ENCODE measurements at regions not wholly inside any gene's neighbourhood (a gene's known extent, or its start where the extent isn't known, plus 50 kb on each side); places are given as distances from the start of the nearest gene placed in this dataset.

DNA sequence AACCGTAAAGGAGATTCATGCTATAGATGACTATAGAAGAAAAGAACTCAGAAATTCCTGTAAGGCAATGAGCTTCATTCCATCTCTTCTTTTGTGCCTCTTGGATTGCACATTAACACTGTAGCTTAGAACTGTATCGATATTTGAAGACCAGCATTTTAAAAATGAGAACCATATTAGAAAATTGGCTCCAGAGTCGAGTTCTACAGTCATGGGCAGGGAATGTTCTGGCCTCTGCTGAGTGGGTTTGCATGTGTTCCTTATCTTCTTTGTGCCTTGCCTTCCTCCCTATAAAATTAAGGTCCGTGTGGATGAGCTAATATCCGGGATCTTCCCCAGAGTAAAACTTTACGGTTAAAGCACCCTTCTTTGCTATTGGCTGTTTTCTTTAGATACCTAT is 77.4 kb upstream of the PLCL2 start:
- no peaks in the 10 kb centered on the region for H3K9me3 ChIP-seq (replicated peaks; ENCODE audit: control insufficient read depth, insufficient read depth, low read length)
- no TSS peak for BruUV-seq (replicated peaks)
- no peak for ATAC-seq
- DNase-seq (ENCODE audit: low read depth, low spot score): no peak
- no peaks in the 10 kb centered on the region for H3K36me3 ChIP-seq (ENCODE audit: control insufficient read depth in 2 of 2, insufficient read depth in 2 of 2, low read length in 1 of 2)
- no peaks in the 10 kb centered on the region for H3K27me3 ChIP-seq (replicated peaks in 1 of 2; ENCODE audit: control insufficient read depth in 2 of 2, insufficient read depth in 2 of 2, low read length in 1 of 2)
- H3K27ac ChIP-seq (ENCODE audit: control insufficient read depth, insufficient read depth): no peak overlapping the region
- no peaks in the 10 kb centered on the region for H3K4me1 ChIP-seq (ENCODE audit: control insufficient read depth, insufficient read depth, low read length)
- SMC1A ChIA-PET (ENCODE audit: uncharacterized antibody, unreplicated experiment): interaction anchor here (0.6 to 1.9 kb wide), 9 partner anchors 8 to 525 kb away, joined by 3 to 6 read pairs (median 3); no protein-coding TSS in a partner anchor
- intact Hi-C loops (cut with micrococcal nuclease; ENCODE audit: unreplicated experiment) (no loop called here), in situ Hi-C loops (cut with MboI) (no loop called here)
- no peak overlapping the region for H2AFZ ChIP-seq (ENCODE audit: control insufficient read depth, low read depth, low read length)
- FAIRE-seq: no peak
- POLR2A ChIA-PET: interaction anchor here (0.6 kb wide), 2 partner anchors 233 to 375 kb away, joined by 4 to 9 read pairs; no protein-coding TSS in a partner anchor
- CTCF ChIA-PET: interaction anchor here (0.6 to 1.3 kb wide), 4 partner anchors 8 to 206 kb away, joined by 3 to 4 read pairs (median 4); no protein-coding TSS in a partner anchor
- RAD21 ChIA-PET (ENCODE audit: unreplicated experiment): interaction anchor here (0.7 to 1.9 kb wide), 3 partner anchors 21 to 425 kb away, joined by 3 to 6 read pairs (median 5); no protein-coding TSS in a partner anchor
- no peaks in the 10 kb centered on the region for H3K79me2 ChIP-seq (ENCODE audit: control insufficient read depth, insufficient read depth, low read length)
- no peaks in the 10 kb centered on the region for H4K20me1 ChIP-seq (ENCODE audit: control insufficient read depth, insufficient read depth)
- no peak overlapping the region for H3K4me2 ChIP-seq (ENCODE audit: control insufficient read depth, insufficient read depth)
- TF ChIP-seq NR2C1 (IDR thresholded peaks at IDR 0.05): no peak
- no peak for TF ChIP-seq GABPA (IDR thresholded peaks at IDR 0.05; ENCODE audit: low read depth)
- no peak for TF ChIP-seq NFIC (IDR thresholded peaks at IDR 0.05; ENCODE audit: low read depth, low read length)
- TF ChIP-seq ZZZ3 (IDR thresholded peaks at IDR 0.05; ENCODE audit: control insufficient read depth, insufficient read length, low read depth): no peak
- no peak for TF ChIP-seq MTA2 (IDR thresholded peaks at IDR 0.05; ENCODE audit: low read depth)
- TF ChIP-seq TARDBP (IDR thresholded peaks at IDR 0.05; ENCODE audit: borderline replicate concordance): no peak
- TF ChIP-seq, protein P1, sequence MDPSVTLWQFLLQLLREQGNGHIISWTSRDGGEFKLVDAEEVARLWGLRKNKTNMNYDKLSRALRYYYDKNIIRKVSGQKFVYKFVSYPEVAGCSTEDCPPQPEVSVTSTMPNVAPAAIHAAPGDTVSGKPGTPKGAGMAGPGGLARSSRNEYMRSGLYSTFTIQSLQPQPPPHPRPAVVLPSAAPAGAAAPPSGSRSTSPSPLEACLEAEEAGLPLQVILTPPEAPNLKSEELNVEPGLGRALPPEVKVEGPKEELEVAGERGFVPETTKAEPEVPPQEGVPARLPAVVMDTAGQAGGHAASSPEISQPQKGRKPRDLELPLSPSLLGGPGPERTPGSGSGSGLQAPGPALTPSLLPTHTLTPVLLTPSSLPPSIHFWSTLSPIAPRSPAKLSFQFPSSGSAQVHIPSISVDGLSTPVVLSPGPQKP (IDR thresholded peaks at IDR 0.05; ENCODE audit: low read depth, low read length): no peak
- no peak for TF ChIP-seq ZNF207 (IDR thresholded peaks at IDR 0.05; ENCODE audit: borderline replicate concordance)
- no peak for TF ChIP-seq FOS (IDR thresholded peaks at IDR 0.05; ENCODE audit: borderline replicate concordance, extremely low read depth, insufficient read length)
- TF ChIP-seq FOXK2 (IDR thresholded peaks at IDR 0.05): no peak
- TF ChIP-seq, protein P2, sequence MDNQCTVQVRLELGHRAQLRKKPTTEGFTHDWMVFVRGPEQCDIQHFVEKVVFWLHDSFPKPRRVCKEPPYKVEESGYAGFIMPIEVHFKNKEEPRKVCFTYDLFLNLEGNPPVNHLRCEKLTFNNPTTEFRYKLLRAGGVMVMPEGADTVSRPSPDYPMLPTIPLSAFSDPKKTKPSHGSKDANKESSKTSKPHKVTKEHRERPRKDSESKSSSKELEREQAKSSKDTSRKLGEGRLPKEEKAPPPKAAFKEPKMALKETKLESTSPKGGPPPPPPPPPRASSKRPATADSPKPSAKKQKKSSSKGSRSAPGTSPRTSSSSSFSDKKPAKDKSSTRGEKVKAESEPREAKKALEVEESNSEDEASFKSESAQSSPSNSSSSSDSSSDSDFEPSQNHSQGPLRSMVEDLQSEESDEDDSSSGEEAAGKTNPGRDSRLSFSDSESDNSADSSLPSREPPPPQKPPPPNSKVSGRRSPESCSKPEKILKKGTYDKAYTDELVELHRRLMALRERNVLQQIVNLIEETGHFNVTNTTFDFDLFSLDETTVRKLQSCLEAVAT (IDR thresholded peaks at IDR 0.05): no peak
- TF ChIP-seq NR2F1 (conservative IDR thresholded peaks at IDR 0.05): no peak
- TF ChIP-seq, protein P3, sequence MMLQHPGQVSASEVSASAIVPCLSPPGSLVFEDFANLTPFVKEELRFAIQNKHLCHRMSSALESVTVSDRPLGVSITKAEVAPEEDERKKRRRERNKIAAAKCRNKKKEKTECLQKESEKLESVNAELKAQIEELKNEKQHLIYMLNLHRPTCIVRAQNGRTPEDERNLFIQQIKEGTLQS (IDR thresholded peaks at IDR 0.05; ENCODE audit: borderline replicate concordance, extremely low read depth, low read depth, low read length): no peak
- no peak overlapping the region for H3K9ac ChIP-seq (ENCODE audit: control insufficient read depth, insufficient read depth, low read length)
- H3K4me3 ChIP-seq: no peak overlapping the region
- 34% methylated on average over 6 of the region's 6 CpGs for WGBS (ENCODE audit: insufficient coverage, insufficient replicate concordance, low lambda C conversion rate, missing lambda C conversion rate)
